Activated naive CD4-positive, alpha-beta T cell (primary cell): ENCODE measurements at regions not wholly inside any gene's neighbourhood (a gene's known extent, or its start where the extent isn't known, plus 50 kb on each side); places are given as distances from the start of the nearest gene placed in this dataset.

Experiments
- DNase-seq, 4 experiments: peaks; one replicate each; lab custom pipeline; 2025; lab: John Stamatoyannopoulos, UW

- DNase-seq = no peak
Measured at GRCh38 chr2:128473175-128474035, 154.7 kb upstream of the HS6ST1 start.

DNA sequence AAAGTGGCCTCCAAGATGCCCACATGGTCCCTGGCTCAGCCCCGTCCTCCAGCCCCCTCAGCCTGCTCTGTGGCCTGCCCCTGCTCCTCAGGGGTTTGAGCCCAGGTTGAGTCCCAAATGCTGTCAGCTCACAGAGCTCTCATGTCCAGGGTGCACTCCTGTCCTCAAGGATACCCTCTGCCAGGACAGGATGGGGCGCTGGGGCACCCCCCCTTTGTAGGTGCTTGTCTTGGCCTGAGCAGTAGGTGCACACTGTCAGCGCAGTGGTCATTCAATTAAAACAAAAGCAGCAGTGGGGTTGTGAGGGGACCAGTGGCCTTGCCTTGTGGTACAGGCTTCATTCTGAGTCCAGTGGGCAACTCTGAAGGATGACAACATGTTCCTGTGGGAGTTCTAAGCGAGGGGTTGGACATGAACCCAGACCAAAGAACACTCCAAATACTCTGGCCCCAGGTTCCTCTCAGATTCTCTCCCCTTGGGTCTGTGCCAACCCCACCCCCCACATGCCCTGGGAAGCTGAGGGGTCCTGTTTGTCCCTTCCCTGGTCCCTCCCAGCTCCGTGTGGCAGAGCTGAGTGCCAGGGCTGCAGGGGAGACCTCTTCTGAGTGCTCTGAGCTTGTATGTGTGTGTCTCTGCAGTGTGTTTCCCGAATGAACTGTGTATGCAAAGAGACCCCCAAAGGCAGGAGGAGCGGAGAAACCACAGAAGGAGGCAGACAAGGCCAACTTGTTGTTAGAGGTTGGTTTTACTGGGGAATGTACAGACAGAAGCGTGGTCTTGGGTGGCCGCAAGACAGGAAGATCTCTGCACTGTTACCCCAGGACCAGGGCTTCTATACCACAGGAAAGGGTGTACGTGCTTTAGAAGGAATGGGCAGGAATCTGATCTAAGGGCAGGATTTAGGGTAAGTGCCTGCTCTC lies 155.6 kb upstream of the HS6ST1 start:
- DNase-seq = no peak

DNA sequence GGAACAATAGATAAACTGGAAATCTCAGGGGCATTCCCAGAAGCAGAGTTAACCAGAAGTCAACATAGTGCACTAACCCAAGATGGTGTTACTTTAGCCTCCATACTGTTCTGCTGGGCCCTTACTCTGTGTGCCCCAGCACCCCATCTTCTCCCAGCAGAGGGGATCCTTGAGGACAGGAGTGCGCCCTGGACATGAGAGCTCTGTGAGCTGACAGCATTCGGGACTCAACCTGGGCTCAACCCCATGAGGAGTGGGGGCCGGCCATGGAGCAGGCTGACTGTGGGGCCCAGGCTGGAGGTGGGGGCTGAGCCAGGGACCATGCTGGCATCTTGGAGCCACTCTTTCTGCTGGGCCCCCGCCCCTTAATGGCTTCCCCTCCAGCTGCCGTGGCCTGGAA lies 156.3 kb upstream of the HS6ST1 start:
- no peak for DNase-seq

- DNase-seq = no peak
Measured at GRCh38 chr2:128475427-128476211, 157.0 kb upstream of the HS6ST1 start.

GRCh38 chr2:128477026-128477820 lies 158.6 kb upstream of the HS6ST1 start:
- DNase-seq = no peak

- no peak for DNase-seq
Measured at GRCh38 chr2:128477891-128478290, 159.2 kb upstream of the HS6ST1 start.

DNA sequence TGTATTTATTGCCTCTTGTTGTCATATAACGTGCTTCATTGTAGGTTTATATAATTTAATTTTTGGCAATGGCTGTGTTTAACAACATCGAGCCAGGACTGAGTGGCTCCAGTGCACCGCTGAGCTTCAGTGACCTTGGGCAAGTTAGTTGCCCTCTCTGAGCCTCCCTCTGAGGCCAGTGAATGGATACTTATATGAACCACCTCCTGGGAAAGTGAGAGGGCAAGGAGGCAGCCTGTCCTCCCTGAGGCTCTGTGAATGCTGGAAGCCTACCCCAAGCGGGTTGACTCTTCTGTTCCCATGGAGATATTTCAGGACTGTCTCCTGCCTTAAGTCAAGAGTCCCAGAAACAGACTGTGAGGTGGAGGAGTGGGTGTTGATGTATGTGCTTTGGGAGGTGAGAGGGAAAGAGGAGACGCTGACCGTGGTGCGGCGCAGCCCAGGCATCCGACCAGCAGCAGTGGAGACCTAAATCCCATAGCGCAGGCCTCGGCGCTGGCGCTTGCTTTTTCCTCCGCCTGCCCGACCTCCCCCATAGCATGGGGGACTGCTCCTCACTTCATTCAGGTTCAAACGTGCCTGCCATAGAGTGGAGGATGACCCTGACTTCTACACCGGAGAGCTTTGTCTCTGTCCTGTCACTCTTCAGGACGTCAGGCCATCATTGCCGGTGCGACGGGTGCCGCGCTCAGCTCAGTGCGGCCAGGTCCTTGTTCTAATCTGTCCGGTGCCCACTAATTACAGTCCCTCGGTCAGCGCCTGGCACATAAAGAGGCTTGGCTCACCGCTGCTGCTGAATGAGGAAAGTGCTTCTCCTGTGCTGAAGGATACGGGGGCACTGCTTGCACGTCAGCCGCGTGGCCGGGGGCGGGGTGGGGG lies 167.3 kb upstream of the HS6ST1 start:
- no peak for DNase-seq

DNA sequence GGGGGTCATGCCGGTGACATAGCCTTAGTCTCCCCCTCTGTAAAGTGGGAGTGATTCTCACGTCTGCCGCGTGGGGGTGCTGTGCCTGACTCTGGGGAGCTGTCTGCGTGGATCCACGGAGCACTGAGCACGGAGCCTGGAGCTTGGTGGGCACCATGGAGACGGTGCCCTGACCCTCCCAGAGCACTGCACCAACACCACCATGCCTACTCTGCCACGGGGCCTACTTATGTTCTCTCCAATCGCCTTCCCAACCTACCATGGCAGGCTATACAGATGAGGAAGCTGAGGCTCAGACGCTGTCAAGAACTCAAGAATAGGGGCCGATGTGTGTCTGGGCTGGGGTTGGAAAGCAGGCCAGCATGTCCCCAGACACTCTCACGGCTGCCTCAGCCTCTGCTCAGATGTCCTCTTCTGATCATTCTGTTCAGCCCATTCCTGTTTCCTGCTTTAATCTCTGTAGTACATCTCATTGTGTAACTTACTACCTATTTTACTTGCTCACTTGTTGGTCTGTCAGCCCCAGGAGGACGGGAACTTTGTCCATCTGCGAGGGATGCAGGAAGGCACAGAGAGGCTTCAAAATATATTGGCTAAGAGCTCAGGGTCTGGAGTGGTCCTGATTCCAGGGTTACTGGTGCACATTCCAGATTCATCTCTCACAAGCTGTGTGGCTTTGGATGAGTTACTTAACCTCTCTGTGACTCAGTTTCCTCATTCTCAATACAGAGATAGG lies 168.1 kb upstream of the HS6ST1 start:
- no peak for DNase-seq

DNA sequence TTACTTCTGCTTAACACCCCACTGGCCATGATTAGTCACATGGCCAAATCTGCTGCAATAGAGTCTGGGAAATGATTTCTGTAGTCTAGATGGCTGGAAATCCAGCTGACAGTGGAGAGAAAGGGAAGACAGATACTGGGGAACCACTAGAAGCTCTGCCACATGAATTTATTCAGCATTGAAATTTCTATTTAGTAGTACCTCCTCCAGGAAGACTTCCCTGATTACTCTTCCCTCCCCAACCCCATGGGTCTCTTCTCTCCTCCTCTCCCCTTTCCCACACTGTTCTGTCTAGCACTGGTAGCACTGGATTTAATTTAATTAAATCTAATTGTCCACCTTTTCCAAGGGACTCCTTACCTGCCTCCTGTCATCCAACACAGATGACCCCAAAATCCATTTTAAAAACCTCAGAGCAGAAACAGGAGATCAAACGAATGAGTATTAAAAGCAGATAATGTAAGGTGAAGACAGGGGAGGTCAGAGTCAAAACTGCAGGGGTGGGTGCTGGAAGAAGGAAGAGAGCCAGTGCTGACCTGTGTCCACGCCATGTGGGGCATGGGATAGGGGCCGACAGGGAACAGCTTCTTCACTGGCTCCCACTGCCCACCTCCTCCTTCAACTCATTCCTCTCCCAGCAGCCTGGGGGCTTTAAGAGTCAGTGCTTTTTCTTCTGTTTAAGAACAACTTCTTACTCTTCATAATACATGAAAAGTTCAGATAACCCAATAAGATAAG lies 169.2 kb upstream of the HS6ST1 start:
- no peak for DNase-seq

- no peak for DNase-seq
Measured at GRCh38 chr2:128488434-128488833, 169.8 kb upstream of the HS6ST1 start.

DNA sequence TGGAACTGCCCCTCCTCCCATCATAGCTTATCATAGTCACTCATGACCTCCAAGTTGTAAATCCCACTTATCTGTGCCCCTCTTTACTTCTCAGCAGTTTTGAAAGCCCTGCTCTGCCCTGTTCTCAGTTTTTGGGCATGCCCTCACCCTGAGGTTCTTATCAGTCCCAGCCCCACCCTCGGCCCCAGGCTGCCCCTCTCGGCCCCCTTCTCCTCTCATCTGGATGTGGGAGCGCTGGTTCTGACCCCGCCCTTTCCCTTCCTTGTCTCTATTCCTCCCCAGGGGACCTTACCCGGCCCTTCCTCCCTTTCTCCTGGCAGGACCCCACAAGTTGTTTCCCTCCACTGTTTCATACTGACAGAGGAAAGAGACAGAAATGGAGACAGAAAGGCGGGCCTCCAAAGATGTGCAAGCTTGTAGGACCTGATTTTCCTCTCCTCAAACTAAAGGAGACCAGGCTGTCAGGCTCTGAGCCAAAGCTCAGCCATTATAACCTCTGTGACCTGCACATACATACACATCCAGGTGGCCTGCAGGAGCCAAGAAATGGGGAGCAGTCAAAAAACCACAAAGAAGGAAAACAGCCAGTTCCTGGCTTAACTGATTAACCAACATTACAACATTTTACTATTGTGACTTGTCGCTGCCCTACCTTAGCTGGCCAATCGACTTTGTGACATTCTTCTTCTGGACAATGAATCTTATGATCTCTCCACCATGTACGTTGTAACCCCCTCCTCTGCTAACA lies 171.0 kb upstream of the HS6ST1 start:
- DNase-seq = no peak

DNA sequence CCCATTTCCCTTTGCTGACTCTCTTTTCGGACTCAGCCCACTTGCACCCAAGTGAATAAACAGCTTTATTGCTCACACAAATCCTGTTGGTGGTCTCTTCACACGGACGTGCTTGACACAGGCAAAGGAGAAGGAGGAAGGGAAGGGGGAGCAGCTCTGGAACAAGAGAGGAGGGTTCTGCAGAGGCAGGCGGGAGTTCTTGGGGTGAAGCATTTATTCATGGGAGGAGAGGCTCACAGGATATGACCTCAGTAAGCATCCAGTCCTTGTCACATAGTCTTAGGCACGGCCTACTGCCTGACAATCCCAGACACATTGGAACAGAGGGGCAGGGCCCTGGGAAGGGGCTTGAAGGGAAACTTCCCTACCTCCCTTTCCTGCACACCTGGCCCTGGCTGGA lies 171.7 kb upstream of the HS6ST1 start:
- no peak for DNase-seq

DNA sequence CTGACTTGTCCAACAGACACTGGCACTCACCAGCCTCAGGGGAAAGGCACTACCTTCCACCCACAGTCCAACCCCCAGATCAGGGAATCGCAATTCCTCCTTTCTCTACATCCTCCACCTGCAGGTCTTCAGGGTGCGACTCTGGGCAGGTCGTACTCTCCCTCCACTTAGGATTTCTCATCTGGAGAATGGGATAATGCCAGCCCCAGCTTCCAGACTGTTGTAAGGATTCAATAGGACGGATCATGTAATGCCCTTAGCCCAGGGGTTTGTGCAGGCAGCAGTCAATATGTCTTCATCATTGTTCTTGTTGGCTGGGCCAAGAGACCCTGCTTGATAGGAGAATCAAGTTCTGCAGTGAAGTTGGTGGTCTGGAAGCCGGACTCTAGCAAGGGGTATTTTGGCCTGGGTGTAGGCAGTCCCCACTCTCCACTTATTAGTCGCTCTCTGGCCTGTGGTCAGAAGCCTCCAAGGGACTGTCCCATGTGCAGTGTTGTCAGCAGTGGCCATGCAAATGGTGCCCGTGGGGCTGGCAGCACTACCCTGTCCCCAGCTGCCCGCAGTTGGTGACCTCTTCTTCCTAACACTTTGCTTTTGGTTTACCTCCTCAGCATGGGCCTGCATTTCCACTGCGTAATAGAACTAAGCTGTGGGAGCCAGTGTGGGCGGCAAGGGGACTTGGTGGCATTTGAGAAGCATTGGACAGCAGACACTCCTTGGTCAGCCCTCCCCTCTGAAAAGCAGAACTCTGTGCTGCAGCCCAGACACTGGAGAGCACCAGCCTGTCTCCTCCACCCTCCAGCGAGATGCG lies 172.4 kb upstream of the HS6ST1 start:
- DNase-seq = no peak

DNA sequence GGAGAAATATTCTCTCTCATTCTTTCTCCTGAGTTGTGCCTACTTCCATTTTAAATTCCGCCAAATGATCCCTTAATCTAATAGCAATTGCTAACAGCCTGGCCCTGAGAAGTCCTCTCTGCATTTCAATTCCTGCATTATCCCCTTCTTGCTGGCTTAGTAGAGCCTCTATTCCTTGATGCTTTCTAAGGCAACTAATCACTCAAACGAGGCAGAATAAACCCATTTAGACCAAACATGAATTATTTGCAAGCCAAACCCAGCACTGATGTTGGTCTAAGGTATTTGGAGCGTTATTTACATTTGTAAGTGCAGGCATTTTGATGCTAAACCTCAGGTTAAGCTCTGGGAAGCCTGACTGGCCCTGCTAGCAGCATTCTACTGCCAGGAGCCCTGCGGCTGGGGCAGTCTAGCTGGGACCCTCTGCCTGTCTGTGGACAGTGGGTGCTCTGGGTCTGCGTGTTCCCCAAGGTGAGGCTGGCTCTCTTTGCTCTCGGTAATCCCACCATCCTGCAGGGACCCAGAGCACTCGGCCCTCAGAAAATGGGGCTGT lies 173.1 kb upstream of the HS6ST1 start:
- DNase-seq = no peak

- no peak for DNase-seq
Measured at GRCh38 chr2:128492966-128493811, 174.5 kb upstream of the HS6ST1 start.

GRCh38 chr2:128493880-128494279 lies 175.2 kb upstream of the HS6ST1 start:
- DNase-seq = no peak
